C4-2B (cell line): ENCODE measurements at regions not wholly inside any gene's neighbourhood (a gene's known extent, or its start where the extent isn't known, plus 50 kb on each side); places are given as distances from the start of the nearest gene placed in this dataset.
"Not testable (repeated sequence)": the region's sequence is repeated elsewhere in the genome, so short reads cannot be mapped to it uniquely, and the experiment has no call there.

Experiments used
- ZFX ChIP-seq: fragments of 450-650 bp; IDR thresholded peaks from 2 replicates; pipeline ENCODE4 v1.6.1; 2017
- TF ChIP-seq, protein P1 (sequence below): fragments of 450-650 bp; conservative IDR thresholded peaks from 2 replicates; pipeline ENCODE4 v1.5.1; 2017; ENCODE audit warnings: mild to moderate bottlenecking

DNA sequence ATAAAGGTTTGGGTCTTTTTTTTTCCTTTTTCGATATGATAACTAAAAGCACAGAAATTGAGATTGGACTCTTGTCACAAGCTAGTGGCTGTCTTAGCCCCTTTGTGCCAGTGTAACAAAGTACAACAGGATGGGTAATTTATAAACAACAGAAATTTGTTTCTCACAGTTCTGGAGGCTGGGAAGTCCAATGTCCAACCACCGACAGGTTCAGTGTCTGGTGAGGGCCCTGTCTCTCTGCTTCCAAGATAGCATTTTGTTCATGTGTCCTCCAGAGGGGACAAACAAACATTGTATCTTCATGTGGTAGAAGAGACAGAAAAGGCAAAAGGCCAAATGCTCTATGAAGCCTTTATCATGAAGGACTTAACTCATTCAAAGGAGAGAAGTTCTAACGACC, 56.9 kb upstream of the C1QTNF3 start:
- TF ChIP-seq, protein P1, sequence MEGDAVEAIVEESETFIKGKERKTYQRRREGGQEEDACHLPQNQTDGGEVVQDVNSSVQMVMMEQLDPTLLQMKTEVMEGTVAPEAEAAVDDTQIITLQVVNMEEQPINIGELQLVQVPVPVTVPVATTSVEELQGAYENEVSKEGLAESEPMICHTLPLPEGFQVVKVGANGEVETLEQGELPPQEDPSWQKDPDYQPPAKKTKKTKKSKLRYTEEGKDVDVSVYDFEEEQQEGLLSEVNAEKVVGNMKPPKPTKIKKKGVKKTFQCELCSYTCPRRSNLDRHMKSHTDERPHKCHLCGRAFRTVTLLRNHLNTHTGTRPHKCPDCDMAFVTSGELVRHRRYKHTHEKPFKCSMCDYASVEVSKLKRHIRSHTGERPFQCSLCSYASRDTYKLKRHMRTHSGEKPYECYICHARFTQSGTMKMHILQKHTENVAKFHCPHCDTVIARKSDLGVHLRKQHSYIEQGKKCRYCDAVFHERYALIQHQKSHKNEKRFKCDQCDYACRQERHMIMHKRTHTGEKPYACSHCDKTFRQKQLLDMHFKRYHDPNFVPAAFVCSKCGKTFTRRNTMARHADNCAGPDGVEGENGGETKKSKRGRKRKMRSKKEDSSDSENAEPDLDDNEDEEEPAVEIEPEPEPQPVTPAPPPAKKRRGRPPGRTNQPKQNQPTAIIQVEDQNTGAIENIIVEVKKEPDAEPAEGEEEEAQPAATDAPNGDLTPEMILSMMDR: not testable (repeated sequence)
- not testable (repeated sequence) for TF ChIP-seq ZFX
